Suprapubic skin (tissue), 4 donors: ENCODE measurements at regions not wholly inside any gene's neighbourhood (a gene's known extent, or its start where the extent isn't known, plus 50 kb on each side); places are given as distances from the start of the nearest gene placed in this dataset.
"Not testable (repeated sequence)": the region's sequence is repeated elsewhere in the genome, so short reads cannot be mapped to it uniquely, and the experiment has no call there.

Experiments used
- DNase-seq, 2 donors: peaks; one replicate each; pipeline ENCODE4 v3.0.0-alpha.2; 2019; ENCODE audit warnings: low spot score in 2 of 2
- H3K27ac ChIP-seq: fragments of 200-600 bp; sonication (generic); one replicate; pipeline ENCODE4 v1.5.1; 2019
- H3K27me3 ChIP-seq: fragments of 200-600 bp; sonication (generic); one replicate; pipeline ENCODE4 v1.5.1; 2019
- H3K36me3 ChIP-seq: fragments of 200-600 bp; sonication (generic); one replicate; pipeline ENCODE4 v1.5.1; 2019
- H3K4me1 ChIP-seq: fragments of 200-600 bp; sonication (generic); one replicate; pipeline ENCODE4 v1.5.1; 2019
- H3K4me3 ChIP-seq: fragments of 200-600 bp; sonication (generic); one replicate; pipeline ENCODE4 v1.5.1; 2019; ENCODE audit warnings: mild to moderate bottlenecking
- H3K9me3 ChIP-seq: fragments of 200-600 bp; sonication (generic); one replicate; pipeline ENCODE4 v1.5.1; 2019
- EP300 ChIP-seq: sonication (generic); formaldehyde crosslinking; IDR thresholded peaks from one replicate; pipeline ENCODE4 v1.6.1; 2017; ENCODE audit warnings: antibody characterized with exemption
- POLR2A ChIP-seq, 2 donors: fragments of 450-650 bp; IDR thresholded peaks; one replicate each; pipeline ENCODE4 v1.6.1; 2017; ENCODE audit warnings: antibody characterized with exemption in 2 of 2, mild to moderate bottlenecking in 2 of 2, moderate library complexity in 2 of 2
- POLR2AphosphoS5 ChIP-seq, 3 donors: sonication (generic); formaldehyde crosslinking; IDR thresholded peaks; one replicate each; pipeline ENCODE4 v1.6.1; 2017; ENCODE audit warnings: antibody characterized with exemption in 3 of 3
- WGBS: methylation state at CpG from one replicate; pipeline ENCODE4 v1.1.5; 2018; 5-methylcytosine and 5-hydroxymethylcytosine counted together
- TF ChIP-seq, protein P1 (sequence below), 2 donors: fragments of 200-600 bp in 1 of 2; fragments of 450-650 bp in 1 of 2; sonication (generic) in 1 of 2; IDR thresholded peaks; one replicate each; pipeline ENCODE4 v1.5.1; 2016 to 2019; ENCODE audit warnings: antibody characterized with exemption in 2 of 2, mild to moderate bottlenecking in 1 of 2, moderate library complexity in 1 of 2

DNA sequence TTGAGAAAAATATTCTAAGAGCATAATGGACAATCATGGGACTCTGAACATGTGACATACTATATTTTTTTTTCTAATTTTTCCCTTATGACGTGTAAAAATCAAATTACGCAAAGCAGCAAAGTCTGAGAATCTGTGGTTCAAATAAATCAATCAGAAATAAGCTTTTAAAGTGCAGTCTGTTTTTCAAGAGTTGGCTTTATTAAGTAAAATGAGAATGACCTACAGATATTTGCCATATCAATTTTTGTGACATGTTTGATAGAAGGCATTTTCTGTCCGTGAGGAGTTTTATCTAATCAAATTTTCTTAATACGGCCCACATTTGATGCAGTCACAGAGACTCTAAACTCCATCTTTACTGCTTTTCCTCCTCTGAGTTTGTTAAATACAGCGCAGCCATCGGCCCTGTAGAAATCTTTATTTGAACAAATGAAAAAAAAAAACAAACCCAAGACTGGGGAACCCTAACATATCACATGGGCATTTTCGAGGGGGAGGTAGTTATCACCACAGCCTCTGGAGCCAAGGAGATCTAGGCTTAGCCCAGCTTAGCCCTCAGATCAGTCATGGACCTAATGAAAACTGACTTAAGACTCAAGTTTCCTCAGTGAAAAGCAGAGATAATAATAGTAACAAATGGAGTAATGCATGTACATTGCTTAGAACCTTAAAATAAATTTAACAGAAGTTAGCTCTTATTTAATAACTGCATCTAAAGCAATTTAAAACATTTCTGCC, 263.6 kb upstream of the C9orf72 start:
- TF ChIP-seq, protein P1, sequence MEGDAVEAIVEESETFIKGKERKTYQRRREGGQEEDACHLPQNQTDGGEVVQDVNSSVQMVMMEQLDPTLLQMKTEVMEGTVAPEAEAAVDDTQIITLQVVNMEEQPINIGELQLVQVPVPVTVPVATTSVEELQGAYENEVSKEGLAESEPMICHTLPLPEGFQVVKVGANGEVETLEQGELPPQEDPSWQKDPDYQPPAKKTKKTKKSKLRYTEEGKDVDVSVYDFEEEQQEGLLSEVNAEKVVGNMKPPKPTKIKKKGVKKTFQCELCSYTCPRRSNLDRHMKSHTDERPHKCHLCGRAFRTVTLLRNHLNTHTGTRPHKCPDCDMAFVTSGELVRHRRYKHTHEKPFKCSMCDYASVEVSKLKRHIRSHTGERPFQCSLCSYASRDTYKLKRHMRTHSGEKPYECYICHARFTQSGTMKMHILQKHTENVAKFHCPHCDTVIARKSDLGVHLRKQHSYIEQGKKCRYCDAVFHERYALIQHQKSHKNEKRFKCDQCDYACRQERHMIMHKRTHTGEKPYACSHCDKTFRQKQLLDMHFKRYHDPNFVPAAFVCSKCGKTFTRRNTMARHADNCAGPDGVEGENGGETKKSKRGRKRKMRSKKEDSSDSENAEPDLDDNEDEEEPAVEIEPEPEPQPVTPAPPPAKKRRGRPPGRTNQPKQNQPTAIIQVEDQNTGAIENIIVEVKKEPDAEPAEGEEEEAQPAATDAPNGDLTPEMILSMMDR (IDR thresholded peaks at IDR 0.05) = no peak
- TF ChIP-seq POLR2AphosphoS5 (IDR thresholded peaks at IDR 0.05) (no peak), EP300 (no peak), POLR2A (IDR thresholded peaks at IDR 0.05) (no peak)
- Histone ChIP-seq H3K27ac (no peak overlapping the region), H3K4me3 (no peak overlapping the region), H3K27me3 (no peaks in the 10 kb centered on the region), H3K9me3 (no peaks in the 10 kb centered on the region), H3K4me1 (no peaks in the 10 kb centered on the region), H3K36me3 (no peaks in the 10 kb centered on the region)
- 85% methylated on average over 7 of the region's 7 CpGs for WGBS
- DNase-seq = no peak

DNA sequence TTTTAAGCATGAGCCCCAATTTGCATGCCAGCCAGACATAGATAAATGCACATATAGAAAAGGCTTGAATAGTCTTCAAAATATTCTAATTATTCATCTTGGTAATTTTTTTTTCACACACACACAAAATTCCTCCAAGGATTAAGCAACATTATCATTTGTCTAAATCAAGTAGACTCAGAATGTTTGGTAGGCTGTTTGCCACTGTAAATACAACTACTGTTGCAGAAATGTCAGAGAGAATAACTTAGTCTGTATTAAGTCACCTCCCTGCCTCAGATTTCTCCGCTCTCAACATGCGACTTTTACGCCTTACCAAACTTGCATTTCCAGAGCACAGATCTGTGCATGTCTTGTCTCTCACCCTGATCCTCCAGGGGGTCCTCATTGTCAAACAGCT, 265.6 kb upstream of the C9orf72 start:
- Histone ChIP-seq H3K36me3 (no peaks in the 10 kb centered on the region), H3K27me3 (no peaks in the 10 kb centered on the region), H3K9me3 (no peaks in the 10 kb centered on the region), H3K27ac (no peak overlapping the region), H3K4me1 (no peaks in the 10 kb centered on the region), H3K4me3 (no peak overlapping the region)
- TF ChIP-seq POLR2AphosphoS5 (IDR thresholded peaks at IDR 0.05) (no peak), POLR2A (IDR thresholded peaks at IDR 0.05) (no peak), EP300 (no peak)
- TF ChIP-seq, protein P1 (IDR thresholded peaks at IDR 0.05) = no peak
- no peak for DNase-seq
- WGBS = 87% methylated on average over 3 of the region's 3 CpGs

DNA sequence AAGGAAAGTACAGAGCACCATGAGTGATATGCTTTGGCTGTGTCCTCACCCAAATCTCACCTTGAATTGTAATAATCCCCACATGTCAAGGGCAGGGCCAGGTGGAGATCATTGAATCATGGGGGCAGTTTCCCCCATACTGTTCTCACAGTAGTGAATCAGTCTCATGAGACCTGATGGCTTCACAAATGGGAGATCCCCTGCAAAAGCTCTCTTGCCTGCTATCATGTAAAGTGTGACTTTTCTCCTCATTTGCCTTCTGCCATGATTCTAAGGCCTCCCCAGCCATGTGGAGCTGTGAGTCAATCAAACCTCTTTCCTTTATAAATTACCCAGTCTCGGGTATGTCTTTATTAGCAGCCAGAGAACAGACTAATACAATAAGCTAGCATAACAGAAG, 266.5 kb upstream of the C9orf72 start:
- H3K9me3 ChIP-seq, H3K4me1 ChIP-seq, H3K27me3 ChIP-seq, H3K36me3 ChIP-seq, DNase-seq, H3K4me3 ChIP-seq, H3K27ac ChIP-seq: not testable (repeated sequence)
- WGBS = 64% methylated on average over 1 of the region's 1 CpG

DNA sequence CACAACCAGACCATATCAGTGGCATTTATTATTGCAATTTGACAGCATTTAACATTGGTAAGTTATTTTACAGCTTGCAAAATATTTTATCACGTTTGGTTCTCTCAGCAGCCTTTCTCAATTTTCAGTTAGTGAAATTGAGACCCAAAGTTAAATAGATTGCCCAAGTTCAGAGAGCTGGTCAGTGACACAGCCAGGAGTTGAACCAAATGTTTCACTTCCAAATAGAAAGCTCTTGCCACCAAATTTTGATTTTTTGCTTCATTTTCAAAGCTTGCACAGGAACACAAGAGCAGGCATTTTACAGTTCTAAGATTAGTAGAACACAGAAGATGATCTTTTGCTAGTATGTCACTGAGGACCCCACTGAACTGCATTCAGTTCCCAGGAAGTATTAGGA, 271.5 kb upstream of the C9orf72 start:
- no peak overlapping the region for H3K4me3 ChIP-seq
- no peaks in the 10 kb centered on the region for H3K9me3 ChIP-seq
- TF ChIP-seq POLR2A (IDR thresholded peaks at IDR 0.05) = no peak
- TF ChIP-seq, protein P1 (IDR thresholded peaks at IDR 0.05) = no peak
- no peak for TF ChIP-seq POLR2AphosphoS5 (IDR thresholded peaks at IDR 0.05)
- TF ChIP-seq EP300 = no peak
- H3K4me1 ChIP-seq = no peaks in the 10 kb centered on the region
- no peak for DNase-seq
- no peak overlapping the region for H3K27ac ChIP-seq
- H3K27me3 ChIP-seq = no peaks in the 10 kb centered on the region
- H3K36me3 ChIP-seq = no peaks in the 10 kb centered on the region
- 53% methylated on average over 1 of the region's 1 CpG for WGBS

DNA sequence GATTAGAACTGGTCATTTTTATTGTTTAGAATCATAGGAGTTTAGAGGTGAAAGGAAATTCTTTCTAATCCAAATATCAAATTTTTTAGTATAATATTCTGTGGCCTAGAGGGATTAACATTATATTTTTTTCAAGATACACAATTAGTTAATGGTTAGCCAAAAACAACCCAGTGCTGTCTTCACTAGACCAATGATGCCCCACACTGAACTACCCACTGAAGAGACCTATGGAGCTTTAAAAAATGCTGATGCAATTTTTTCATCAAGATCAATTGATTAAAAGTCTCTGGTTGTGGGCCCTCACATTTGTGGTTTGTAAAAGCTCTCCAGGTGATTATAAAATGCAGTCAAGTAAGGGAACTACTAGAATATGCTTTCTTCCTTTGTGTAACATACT, 274.1 kb upstream of the C9orf72 start:
- DNase-seq = no peak
- no peak overlapping the region for H3K4me3 ChIP-seq
- H3K4me1 ChIP-seq = no peaks in the 10 kb centered on the region
- TF ChIP-seq EP300 = no peak
- no peak for TF ChIP-seq POLR2AphosphoS5 (IDR thresholded peaks at IDR 0.05)
- TF ChIP-seq, protein P1 (IDR thresholded peaks at IDR 0.05) = no peak
- TF ChIP-seq POLR2A (IDR thresholded peaks at IDR 0.05) = no peak
- H3K27me3 ChIP-seq = no peaks in the 10 kb centered on the region
- no peaks in the 10 kb centered on the region for H3K9me3 ChIP-seq
- no peak overlapping the region for H3K27ac ChIP-seq
- H3K36me3 ChIP-seq = no peaks in the 10 kb centered on the region

DNA sequence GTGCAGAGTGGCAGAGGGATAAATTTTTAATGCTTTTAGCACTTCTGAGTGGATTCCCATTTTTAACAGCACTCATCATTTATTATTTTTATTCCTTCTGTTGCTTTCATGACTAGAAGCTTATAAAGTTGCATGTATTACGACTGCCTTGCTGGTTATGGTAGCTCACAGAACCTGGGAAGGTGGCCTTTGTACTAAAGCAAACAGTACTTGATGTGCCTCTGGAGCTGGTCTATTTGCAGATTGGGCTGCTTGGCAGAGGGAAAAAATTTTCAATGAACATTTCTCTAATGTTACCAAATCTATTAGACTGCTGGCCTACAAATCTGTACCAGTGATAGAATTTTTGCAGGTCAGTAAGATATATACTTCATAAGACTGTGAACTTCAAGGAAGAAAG, 274.5 kb upstream of the C9orf72 start:
- Histone ChIP-seq H3K27me3 (no peaks in the 10 kb centered on the region), H3K4me3 (no peak overlapping the region), H3K4me1 (no peaks in the 10 kb centered on the region), H3K36me3 (no peaks in the 10 kb centered on the region), H3K27ac (no peak overlapping the region), H3K9me3 (no peaks in the 10 kb centered on the region)
- DNase-seq = no peak
- TF ChIP-seq POLR2AphosphoS5 (IDR thresholded peaks at IDR 0.05) = no peak
- TF ChIP-seq POLR2A (IDR thresholded peaks at IDR 0.05) = no peak
- TF ChIP-seq, protein P1 (IDR thresholded peaks at IDR 0.05) = no peak
- TF ChIP-seq EP300 = no peak
- 97% methylated on average over 1 of the region's 1 CpG for WGBS
